Neutrophil (primary cell): ENCODE measurements at regions not wholly inside any gene's neighbourhood (a gene's known extent, or its start where the extent isn't known, plus 50 kb on each side); places are given as distances from the start of the nearest gene placed in this dataset.

Experiments
- H3K27ac ChIP-seq: fragments of 200-600 bp; sonication (generic); 2 replicates; pipeline ENCODE4 v1.5.1; 2016; ENCODE audit warnings: mild to moderate bottlenecking, moderate library complexity
- H3K27me3 ChIP-seq: fragments of 200-600 bp; sonication (generic); 2 replicates; pipeline ENCODE4 v1.6.0; 2016; ENCODE audit warnings: mild to moderate bottlenecking
- H3K36me3 ChIP-seq: fragments of 200-600 bp; sonication (generic); 2 replicates; pipeline ENCODE4 v1.5.1; 2017
- H3K4me1 ChIP-seq, 2 experiments: fragments of 200-600 bp in 1 of 2; sonication (generic) in 1 of 2; 1 replicate in 1 of 2; 2 replicates in 1 of 2; pipeline versions ENCODE4 v1.5.1 to v1.6.1; 2013 to 2016; ENCODE audit warnings: low read depth in 1 of 2, low read length in 1 of 2, mild to moderate bottlenecking in 1 of 2, moderate library complexity in 1 of 2; ENCODE audit not compliant: control insufficient read depth in 1 of 2, insufficient read depth in 1 of 2
- H3K4me3 ChIP-seq, 2 experiments: fragments of 200-600 bp in 1 of 2; sonication (generic) in 1 of 2; 1 replicate in 1 of 2; 2 replicates in 1 of 2; pipeline ENCODE4 v1.5.1; 2013 to 2016; ENCODE audit warnings: low read depth in 1 of 2, low read length in 1 of 2, mild to moderate bottlenecking in 1 of 2, moderate library complexity in 1 of 2
- H3K9me3 ChIP-seq: fragments of 200-600 bp; sonication (generic); 2 replicates; pipeline ENCODE4 v1.5.1; 2016
- CTCF ChIP-seq: fragments of 200-600 bp; sonication (generic); IDR thresholded peaks from 2 replicates; pipeline ENCODE4 v1.5.1; 2016; ENCODE audit warnings: antibody characterized with exemption

GRCh38 chr18:7382328-7383001 is 151.6 kb downstream of the LRRC30 start:
- H3K9me3 ChIP-seq, result no peaks in the 10 kb centered on the region
- no peak overlapping the region for H3K27ac ChIP-seq
- H3K36me3 ChIP-seq, result no peaks in the 10 kb centered on the region
- H3K4me3 ChIP-seq, result no peak overlapping the region
- no peak for TF ChIP-seq CTCF
- H3K27me3 ChIP-seq, result no peaks in the 10 kb centered on the region
- no peaks in the 10 kb centered on the region for H3K4me1 ChIP-seq

- no peaks in the 10 kb centered on the region for H3K27me3 ChIP-seq
- no peak for TF ChIP-seq CTCF
- H3K4me3 ChIP-seq, result no peak overlapping the region
- no peaks in the 10 kb centered on the region for H3K9me3 ChIP-seq
- no peak overlapping the region for H3K27ac ChIP-seq
- no peaks in the 10 kb centered on the region for H3K36me3 ChIP-seq
- H3K4me1 ChIP-seq, result no peaks in the 10 kb centered on the region
These were observed 152.4 kb downstream of the LRRC30 start for GRCh38 chr18:7383002-7383980.

- no peaks in the 10 kb centered on the region for H3K9me3 ChIP-seq
- no peak overlapping the region for H3K4me3 ChIP-seq
- TF ChIP-seq CTCF, result no peak
- H3K4me1 ChIP-seq, result no peaks in the 10 kb centered on the region
- no peaks in the 10 kb centered on the region for H3K36me3 ChIP-seq
- no peak overlapping the region for H3K27ac ChIP-seq
- H3K27me3 ChIP-seq, result no peaks in the 10 kb centered on the region
These were observed 157.9 kb downstream of the LRRC30 start for GRCh38 chr18:7388741-7389140.

- Histone ChIP-seq H3K9me3 (no peaks in the 10 kb centered on the region), H3K36me3 (no peaks in the 10 kb centered on the region), H3K4me1 (no peaks in the 10 kb centered on the region), H3K27me3 (no peaks in the 10 kb centered on the region), H3K27ac (no peak overlapping the region), H3K4me3 (no peak overlapping the region)
- TF ChIP-seq CTCF, result no peak
These were observed 160.0 kb downstream of the LRRC30 start for GRCh38 chr18:7390731-7391492.

- no peaks in the 10 kb centered on the region for H3K4me1 ChIP-seq
- H3K4me3 ChIP-seq, result no peak overlapping the region
- H3K27me3 ChIP-seq, result no peaks in the 10 kb centered on the region
- H3K27ac ChIP-seq, result no peak overlapping the region
- no peaks in the 10 kb centered on the region for H3K9me3 ChIP-seq
- H3K36me3 ChIP-seq, result no peaks in the 10 kb centered on the region
- no peak for TF ChIP-seq CTCF
These were observed 162.2 kb downstream of the LRRC30 start for GRCh38 chr18:7393080-7393479.
